HG02610 (cell line): ENCODE measurements at regions not wholly inside any gene's neighbourhood (a gene's known extent, or its start where the extent isn't known, plus 50 kb on each side); places are given as distances from the start of the nearest gene placed in this dataset.
"Not testable (repeated sequence)": the region's sequence is repeated elsewhere in the genome, so short reads cannot be mapped to it uniquely, and the experiment has no call there.

Experiments
- ATAC-seq: cut with Tn5 transposase; IDR thresholded peaks from one replicate; pipeline ENCODE4 v1.9.1; 2021; ENCODE audit warnings: mild to moderate bottlenecking, moderate library complexity; ENCODE audit not compliant: unreplicated experiment

DNA sequence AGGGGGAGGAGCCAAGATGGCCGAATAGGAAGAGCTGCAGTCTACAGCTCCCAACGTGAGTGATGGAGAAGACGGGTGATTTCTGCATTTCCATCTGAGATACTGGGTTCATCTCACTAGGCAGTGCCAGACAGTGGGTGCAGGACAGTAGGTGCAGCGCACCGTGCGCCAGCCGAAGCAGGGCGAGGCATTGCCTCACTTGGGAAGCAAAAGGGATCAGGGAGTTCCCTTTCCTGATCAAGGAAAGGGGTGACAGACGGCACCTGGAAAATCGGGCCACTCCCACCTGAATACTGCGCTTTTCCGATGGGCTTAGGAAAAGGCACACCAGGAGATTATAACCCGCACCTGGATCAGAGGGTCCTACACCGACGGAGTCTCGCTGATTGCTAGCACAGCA lies 121.1 kb upstream of the SESTD1 start:
- not testable (repeated sequence) for ATAC-seq

DNA sequence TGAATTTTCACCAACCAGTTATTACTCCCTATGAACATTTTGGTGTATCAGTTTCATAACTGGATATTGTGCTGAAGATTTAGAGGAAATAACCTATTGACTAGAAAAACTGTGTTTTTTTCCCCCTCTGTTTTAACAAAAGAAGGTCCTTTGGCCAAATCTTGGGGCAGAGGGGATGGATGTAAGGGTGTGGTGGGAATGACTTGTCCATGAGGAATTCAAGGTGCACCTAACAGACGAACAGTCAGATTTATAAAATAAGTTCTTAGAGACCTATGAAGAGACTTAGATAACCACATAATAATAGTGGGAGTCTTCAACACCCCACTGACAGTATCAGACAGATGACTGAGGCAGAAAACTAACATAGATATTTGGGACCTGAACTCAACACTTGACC lies 119.3 kb upstream of the SESTD1 start:
- no peak for ATAC-seq

DNA sequence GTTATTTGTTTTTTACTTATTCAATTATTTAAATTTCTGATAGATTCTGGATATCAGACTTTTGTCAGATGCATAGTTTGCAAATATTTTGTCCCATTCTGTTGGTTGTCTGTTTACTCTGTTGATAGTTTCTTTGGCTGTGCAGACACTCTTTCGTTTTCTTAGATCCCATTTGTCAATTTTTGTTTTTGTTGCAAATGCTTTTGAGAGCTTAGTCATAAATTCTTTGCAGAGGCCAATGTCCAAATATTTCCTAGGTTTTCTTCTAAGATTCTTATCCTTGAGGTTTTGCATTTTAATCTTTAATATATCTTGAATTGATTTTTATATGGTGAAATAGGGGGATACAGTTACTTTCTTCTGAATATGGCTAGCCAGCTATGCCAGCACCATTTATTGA lies 112.7 kb upstream of the SESTD1 start:
- ATAC-seq, result no peak

DNA sequence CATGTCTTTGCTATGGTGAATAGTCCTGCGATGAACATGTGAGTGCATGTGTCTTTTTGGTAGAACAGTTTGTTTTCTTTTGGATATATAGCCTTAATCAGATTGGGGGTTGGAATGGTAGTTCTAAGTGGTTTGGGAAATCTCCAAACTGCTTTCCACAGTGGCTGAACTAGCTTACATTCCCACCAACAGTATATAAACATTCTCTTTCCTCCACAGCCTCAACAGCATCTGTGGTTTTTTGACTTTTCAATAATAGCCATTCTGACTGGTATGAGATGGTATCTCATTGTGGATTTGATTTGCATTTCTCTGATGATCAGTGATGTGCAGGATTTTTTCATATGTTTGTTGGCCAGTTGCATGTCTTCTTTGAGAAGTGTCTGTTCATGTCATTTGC lies 112.2 kb upstream of the SESTD1 start:
- no peak for ATAC-seq

DNA sequence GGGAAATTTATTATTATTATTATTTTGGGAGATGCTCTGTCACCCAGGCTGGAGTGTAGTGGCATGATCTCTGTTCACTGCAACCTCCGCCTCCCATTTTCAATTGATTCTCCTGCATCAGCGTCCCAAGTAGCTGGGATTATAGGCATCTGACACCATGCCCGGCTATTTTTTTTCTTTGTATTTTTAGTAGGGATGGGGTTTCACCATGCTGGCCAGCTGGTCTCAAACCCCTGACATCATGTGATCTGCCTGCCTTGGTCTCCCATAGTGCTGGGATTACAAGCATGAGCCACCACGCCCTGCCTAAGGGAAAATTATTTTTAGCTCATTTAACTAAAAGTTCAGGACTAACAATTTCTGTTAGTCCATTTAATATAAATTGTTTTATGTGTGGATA lies 109.2 kb upstream of the SESTD1 start:
- ATAC-seq, result no peak

DNA sequence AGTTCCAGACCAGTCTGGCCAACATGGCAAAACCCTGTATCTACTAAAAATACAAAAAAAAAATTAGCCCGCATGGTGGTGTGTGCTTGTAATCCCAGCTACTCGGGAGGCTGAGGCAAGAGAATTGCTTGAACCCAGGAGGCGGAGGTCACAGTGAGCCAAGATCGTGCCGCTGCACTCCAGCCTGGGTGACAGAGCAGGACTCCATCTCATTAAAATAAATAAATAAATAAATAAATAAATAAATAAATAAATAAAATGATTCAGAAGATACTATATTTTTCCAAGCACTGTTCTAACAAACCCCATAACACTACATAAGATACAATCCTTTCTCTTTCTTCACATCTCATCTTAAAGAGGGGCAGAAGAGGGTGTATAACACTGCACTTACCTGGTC lies 100.9 kb upstream of the SESTD1 start:
- ATAC-seq, result not testable (repeated sequence)

DNA sequence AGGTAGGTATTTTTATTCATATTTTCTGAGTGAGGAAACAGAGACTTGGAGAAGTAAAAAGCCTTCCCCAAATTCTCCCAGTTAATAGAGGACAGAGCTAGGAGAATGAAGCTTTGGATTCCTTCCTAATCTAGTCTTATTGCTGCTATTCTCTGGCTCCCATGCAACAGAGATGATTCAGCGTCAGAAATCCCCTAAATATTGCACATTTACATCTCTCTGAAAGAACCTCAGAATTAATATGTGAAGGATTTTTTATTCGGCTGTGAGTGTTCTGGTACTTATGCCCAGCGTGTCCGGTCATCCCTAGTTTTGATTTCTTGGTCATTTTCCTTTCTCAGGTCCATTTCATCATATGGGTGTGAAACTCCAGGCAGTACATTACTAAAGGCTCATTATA lies 91.2 kb upstream of the SESTD1 start:
- no peak for ATAC-seq

DNA sequence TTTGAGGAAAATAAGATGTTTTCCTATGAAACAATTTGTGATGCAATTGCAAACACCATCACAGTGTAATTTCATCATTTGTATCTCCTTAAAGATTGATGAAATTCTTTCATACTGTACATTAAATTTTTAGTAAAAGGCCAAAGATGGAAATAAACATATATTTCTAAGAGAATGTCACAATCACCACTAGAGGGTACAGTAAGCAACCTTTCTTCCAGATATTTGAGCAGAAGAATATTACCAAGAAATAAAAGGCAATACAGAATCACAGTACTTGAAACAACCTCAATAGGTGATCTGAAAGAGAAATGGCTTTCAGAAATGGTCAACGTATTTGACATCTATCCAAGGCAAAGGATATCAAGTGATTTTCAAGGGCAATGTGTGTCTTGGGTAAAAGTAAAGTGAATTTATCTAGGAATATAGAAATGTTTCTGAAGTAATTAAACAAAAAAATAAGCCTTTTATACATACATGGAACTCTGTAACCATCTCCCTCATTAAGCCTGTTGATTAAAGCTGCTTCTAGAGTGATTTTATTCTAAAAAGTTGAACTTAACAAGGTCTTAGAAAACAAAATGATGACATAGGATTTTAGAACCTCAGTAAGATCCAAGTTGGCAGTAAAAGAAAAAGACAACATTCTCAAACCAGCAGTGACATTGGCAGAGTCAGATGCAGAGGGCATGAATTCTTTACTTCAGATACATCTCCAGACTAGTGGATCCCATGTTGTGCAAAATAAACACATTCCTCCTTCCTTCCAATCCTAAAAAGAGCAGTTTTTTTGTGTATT lies 90.3 kb upstream of the SESTD1 start:
- ATAC-seq, result no peak

DNA sequence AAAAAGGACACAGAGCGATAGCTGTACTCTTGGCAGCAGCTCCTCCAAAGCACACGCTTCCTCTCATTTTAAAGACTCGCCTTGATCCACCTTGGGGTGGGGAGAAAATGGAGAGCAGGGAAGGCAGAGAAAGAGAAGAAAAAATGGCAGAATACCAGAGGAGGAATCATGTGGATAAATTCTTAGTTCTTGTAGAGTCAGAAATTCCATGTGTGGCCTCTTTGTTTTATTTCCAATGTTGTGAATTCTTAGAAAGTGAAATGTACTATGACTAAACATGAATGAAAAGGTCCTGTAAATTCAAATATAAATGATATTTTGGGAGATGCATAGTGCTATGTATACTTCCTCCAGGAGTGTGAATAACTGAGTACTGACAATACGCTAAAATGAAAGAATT lies 89.7 kb upstream of the SESTD1 start:
- ATAC-seq, result no peak

DNA sequence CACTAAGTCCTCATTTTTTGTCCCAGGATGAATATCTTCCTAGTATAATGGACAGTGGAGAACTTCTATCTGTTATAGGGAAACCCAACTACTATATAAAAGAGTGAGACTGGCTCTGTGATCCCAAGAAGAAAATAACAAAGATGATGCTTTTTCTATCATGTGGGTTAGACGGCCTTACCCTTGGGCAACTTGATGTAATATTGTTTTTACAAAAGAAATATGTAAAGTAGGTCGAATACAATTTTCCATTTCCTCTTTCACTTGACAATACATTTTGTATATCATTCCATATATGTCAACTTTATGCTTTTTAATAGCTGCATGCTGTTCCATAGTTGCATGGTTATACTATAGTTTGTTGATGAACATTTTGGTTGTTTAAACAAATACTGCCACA lies 87.5 kb upstream of the SESTD1 start:
- no peak for ATAC-seq

DNA sequence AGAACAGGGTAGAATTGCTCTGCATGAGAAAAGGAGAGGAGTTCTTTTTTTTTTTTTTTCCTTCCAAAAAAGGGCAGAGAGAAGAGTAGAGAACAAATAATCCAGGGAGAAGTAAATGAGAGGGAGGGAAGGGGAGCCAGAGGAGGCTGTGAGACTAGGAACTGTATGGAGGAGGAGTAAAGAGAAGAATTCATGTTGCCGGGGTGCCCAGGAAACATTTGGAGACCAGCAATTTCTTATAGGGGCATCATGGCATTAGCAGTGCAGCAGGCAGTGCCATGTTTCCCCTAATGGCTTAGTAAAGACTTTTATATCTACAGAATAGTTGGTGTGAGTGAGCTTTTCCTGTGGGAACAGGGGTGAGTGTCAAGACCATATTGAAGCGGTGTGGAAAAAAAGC lies 86.4 kb upstream of the SESTD1 start:
- ATAC-seq, result no peak

DNA sequence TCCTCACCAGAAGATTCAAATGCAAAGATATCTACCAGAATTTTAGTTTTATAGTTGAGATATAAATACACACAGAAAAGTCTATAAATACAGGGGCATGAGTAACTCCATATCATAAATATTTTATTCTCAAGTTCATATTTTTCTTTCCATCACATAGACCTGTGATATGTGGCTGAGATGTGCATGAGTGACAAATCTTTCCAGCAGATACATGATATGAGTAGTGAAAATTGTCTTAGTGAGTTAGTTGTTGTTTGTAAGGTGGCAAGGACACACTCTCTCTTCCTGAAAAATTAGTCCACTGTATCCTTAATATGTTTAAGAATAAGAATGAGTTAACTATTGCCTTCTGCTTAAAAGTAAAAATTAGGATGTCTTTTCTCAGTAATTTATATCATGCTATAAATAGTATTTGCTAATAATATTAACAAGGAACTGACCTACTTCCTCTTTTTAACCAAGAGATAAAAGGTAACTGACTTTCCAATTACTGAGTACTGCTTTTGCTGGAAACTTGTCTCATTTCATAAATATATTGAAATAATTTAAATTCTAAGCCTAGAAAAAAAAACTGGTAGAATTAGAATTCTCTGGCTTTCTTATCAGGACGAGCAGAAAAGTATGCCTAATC lies 85.2 kb upstream of the SESTD1 start:
- peak; percentile 49 for ATAC-seq

DNA sequence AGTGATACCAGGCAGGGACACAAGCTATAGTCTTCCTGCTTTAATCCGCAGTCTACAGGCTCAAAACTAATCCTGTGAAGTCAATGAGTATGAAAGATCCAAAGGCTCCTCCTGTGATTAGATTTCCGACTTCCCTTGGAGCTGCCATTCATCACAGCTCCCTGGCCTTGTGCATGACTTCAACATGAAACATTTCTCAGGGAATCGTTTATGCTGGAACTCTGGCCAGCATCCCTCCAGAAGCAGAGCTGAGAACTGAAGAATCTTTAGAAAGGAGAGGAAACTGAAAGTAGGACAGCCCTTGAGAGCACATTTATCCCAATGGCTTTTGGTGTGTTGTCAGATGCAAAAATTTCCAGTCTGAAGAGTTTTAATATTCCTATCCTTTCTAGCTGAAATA lies 84.3 kb upstream of the SESTD1 start:
- no peak for ATAC-seq

DNA sequence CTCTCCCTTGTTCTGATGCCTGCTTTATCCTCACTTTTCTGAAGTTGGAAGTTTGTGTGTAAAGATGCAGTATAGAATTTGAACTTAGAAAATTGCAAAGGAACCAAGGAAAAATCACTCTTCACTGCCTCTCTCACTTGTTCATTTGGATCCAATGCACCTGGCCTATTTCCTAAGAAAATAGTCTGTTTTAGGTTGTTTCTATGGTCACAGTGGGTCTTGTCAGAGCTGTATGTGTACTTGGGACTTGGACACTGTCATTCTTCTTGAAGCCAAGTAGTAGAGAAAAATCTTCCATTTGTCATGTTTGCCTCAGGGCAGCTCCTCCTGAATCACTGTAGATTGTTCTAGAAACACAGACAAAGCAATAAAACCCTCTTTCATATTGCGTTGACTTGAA lies 80.3 kb upstream of the SESTD1 start:
- no peak for ATAC-seq

DNA sequence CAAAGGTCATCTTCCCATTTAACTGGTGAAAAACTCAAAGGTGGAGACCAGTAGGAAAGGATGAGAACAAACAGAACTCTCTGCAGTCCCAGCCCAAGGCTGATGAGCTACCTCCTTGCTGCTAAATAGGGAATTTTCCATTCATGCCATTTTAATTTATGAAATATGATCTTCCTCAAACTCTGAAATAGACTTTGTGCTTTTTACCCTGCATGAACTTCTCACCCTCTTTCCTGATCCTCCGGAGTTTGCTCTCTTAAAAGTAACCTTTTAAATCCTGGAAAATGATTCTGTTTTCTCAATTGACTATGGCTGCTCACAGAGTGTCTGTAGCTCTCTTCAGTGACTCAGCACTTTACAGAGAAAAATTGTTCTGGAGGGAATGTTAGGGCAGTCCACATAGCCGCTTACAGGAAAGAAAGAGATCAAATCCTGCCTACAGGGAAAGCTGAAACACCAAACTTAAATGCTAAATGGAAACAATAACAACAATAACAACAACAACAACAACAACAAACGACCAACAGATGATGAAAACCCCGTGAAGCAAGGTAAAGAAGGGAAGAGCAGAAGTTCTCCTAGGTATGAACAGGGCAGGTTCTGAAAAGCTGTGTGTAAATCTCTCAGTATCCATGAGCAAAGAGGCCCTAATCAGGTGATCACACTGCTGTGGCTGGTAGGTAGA lies 79.8 kb upstream of the SESTD1 start:
- ATAC-seq, result no peak

DNA sequence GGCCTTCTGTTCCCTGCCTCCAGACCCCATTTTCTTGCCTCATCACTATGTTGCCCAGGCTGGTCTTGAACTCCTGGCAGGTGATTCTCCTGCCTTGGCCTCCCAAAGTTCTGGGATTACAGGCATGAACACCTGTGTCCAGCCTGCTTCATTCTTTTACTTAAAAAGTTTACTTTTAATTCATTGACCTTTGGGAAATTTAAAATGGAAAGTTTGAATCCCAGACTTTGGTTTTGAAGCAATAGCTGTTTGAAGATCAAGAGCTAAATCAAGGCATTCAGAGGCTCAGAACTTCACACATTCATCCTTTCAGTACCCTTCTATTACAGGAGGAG lies 79.3 kb upstream of the SESTD1 start:
- ATAC-seq, result no peak

DNA sequence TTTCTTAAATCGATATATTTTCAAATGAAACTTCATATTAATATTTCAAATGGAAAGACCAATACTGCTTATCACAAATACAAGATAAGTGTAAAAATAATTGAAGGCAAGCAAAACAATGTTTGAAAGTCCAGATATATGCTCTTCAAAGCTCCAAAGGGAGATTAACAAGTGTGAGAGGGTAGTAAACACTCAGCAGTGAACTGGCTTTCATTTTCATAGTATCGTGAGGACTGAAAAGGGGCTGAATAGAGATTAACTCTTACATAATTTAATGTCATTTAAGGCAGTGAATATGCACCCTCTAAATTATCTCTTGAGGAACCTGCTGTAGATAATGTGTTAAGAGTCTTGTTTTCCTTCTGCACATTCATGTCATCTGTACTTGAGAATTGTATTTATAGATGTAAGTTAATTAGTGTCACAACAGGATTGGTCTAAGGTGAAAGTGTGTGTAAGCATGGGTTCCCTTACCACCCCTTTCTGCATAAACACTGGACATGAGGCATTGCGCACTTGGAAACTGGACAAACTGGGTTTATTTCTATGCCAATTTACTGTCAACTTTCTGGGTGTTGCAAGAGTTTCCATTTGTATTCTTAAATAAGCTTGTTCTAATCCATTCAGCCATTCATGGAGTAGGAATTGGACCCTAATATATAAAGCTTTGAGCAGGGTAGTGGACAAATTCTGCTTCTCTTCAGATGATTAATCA lies 76.7 kb upstream of the SESTD1 start:
- no peak for ATAC-seq

DNA sequence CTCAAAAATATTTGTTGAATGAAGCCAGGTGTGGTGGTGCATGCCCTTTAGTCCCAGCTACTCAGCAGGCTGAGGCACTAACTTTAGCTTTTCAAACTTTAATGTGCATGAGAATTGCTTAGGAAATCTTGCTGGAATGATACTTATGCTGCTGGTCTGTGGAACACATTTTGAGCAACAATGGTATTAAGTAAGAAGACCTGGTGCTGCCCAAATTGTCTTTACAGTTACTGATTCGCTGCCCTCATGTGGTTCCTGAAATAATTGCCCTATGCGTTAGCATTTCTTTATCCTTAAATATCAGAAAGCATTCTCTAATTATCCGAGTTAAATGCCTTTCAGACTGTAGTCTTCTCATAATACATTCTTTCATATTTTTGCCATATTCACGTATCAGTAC lies 76.0 kb upstream of the SESTD1 start:
- no peak for ATAC-seq

DNA sequence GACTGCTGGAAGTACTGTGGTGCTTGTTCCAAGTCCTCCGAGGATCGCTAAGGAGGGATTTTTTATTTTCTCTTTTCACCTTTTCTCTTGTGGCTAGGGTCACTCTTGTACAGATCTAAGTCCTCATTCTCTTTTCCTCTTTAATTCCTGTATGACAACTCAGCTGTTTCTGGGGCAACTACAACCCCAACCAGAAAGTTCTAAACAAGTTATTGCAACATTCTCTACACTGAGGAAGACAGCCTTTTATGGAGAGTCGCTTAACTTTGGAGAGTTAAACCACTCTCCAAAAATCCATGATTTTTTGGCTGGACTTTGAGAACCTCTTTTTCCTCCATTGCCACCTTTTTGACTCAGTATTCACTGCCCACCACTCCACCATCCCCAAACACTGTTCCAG lies 74.0 kb upstream of the SESTD1 start:
- no peak for ATAC-seq

DNA sequence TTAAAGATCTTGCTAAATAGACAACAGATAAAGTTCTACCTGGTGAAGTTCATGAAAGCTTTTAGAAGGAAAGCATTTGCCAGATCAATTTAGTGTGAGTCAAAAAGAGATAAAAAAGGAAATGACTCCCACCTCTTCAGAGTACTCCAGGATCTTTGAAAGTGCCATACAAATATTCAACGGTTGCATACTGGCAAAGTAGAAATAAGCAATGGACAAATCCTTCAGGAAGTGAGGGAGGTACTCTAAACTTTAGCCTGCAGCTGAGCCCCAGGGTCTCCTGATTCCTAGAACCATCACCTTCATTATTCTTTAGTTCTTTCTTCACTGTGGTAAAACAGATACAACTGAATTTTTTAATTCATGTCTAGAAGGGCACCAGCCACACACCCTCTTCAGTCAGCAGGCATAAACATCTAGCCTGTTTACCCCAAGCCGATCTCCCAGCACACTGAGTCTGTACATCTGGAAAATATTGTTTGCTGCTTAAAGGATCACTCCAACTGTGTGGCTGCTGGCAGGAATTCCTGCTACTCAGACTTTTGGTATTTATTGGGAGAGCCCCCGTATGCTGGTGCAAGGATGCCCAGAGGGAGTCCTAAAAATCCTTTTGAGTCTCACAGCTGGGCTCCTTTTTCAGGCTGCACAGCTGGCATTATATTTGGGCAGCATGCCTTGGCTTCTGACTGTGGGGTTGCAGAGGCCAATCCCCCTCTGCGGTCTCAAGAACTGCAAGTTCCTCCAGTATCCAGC lies 72.3 kb upstream of the SESTD1 start:
- ATAC-seq, result no peak

DNA sequence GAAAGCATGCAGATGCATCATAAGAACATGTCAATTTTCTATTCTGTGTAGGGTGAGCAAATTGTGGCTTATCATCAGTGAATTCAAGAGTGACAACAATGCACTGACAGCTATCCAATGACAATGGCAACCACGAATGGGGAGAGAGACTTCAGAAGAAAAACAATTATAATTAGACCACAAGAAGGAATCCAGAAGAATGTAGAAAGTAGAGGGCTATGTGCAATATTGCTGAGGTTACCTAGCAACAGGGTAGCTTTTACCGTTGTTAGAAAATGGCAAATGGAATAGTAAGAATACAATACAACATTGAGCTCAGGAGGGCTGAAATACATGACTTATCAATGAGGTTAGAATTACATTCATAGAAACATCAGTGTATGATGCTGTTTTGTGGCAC lies 71.1 kb upstream of the SESTD1 start:
- no peak for ATAC-seq
